ENCODE measurements at regions not wholly inside any gene's neighbourhood (a gene's known extent, or its start where the extent isn't known, plus 50 kb on each side); places are given as distances from the start of the nearest gene placed in this dataset.

DNA sequence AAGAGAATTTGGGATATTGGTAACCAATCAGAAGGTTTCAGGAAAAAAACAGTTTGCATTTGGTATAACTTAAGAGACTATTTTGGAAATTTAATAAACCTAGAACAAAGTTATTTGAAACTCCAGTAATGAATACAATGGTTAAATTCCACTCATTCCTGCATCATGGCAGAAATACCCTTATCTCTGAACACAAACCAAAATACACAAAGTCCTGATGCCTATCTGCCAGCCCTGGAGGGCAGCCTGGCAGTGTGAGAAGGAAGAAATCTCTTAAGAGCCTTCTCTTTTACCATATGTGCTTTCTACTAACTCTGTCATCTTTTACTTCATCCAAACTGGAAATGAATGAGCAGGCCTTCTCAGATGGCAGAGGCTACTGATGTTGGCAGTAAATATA, 147.1 kb upstream of the LYZL1 start:
- no peak overlapping the region for H3K4me2 ChIP-seq (ENCODE audit: control insufficient read depth, insufficient read depth)
- H2AFZ ChIP-seq (ENCODE audit: control insufficient read depth, low read depth, low read length) = no peak overlapping the region
- in situ Hi-C loops (cut with MboI) (no loop called here), intact Hi-C loops (cut with micrococcal nuclease; ENCODE audit: unreplicated experiment) (no loop called here)
- no peak for ATAC-seq
- no peak for TF ChIP-seq POU2F2 (IDR thresholded peaks at IDR 0.05; ENCODE audit: borderline replicate concordance, low read depth, low read length)
- no peak for TF ChIP-seq NR2C1 (IDR thresholded peaks at IDR 0.05)
- TF ChIP-seq, protein P1, sequence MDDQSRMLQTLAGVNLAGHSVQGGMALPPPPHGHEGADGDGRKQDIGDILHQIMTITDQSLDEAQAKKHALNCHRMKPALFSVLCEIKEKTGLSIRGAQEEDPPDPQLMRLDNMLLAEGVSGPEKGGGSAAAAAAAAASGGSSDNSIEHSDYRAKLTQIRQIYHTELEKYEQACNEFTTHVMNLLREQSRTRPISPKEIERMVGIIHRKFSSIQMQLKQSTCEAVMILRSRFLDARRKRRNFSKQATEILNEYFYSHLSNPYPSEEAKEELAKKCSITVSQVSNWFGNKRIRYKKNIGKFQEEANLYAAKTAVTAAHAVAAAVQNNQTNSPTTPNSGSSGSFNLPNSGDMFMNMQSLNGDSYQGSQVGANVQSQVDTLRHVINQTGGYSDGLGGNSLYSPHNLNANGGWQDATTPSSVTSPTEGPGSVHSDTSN (IDR thresholded peaks at IDR 0.05; ENCODE audit: insufficient replicate concordance, low read depth, low read length) = no peak
- TF ChIP-seq RELA (IDR thresholded peaks at IDR 0.05; ENCODE audit: borderline replicate concordance, partially characterized antibody) = no peak
- TF ChIP-seq ASH2L (IDR thresholded peaks at IDR 0.05; ENCODE audit: borderline replicate concordance, low read depth) = no peak
- no peak for TF ChIP-seq CBX3 (IDR thresholded peaks at IDR 0.05; ENCODE audit: borderline replicate concordance, low read depth)
- TF ChIP-seq TBL1XR1 (IDR thresholded peaks at IDR 0.05; ENCODE audit: low read depth, low read length) = no peak
- TF ChIP-seq SUZ12 (IDR thresholded peaks at IDR 0.05; ENCODE audit: unreplicated experiment) = no peak
- TF ChIP-seq IKZF2 (IDR thresholded peaks at IDR 0.05) = no peak
- TF ChIP-seq, protein P2, sequence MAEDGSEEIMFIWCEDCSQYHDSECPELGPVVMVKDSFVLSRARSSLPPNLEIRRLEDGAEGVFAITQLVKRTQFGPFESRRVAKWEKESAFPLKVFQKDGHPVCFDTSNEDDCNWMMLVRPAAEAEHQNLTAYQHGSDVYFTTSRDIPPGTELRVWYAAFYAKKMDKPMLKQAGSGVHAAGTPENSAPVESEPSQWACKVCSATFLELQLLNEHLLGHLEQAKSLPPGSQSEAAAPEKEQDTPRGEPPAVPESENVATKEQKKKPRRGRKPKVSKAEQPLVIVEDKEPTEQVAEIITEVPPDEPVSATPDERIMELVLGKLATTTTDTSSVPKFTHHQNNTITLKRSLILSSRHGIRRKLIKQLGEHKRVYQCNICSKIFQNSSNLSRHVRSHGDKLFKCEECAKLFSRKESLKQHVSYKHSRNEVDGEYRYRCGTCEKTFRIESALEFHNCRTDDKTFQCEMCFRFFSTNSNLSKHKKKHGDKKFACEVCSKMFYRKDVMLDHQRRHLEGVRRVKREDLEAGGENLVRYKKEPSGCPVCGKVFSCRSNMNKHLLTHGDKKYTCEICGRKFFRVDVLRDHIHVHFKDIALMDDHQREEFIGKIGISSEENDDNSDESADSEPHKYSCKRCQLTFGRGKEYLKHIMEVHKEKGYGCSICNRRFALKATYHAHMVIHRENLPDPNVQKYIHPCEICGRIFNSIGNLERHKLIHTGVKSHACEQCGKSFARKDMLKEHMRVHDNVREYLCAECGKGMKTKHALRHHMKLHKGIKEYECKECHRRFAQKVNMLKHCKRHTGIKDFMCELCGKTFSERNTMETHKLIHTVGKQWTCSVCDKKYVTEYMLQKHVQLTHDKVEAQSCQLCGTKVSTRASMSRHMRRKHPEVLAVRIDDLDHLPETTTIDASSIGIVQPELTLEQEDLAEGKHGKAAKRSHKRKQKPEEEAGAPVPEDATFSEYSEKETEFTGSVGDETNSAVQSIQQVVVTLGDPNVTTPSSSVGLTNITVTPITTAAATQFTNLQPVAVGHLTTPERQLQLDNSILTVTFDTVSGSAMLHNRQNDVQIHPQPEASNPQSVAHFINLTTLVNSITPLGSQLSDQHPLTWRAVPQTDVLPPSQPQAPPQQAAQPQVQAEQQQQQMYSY (CRISPR knock-in tag; IDR thresholded peaks at IDR 0.05) = no peak
- TF ChIP-seq DPF2 (IDR thresholded peaks at IDR 0.05) = no peak
- TF ChIP-seq RBBP5 (conservative IDR thresholded peaks at IDR 0.05) = no peak
- no peak for TF ChIP-seq NFYA (IDR thresholded peaks at IDR 0.05; ENCODE audit: borderline replicate concordance, low read depth, low read length)
- TF ChIP-seq, protein P3, sequence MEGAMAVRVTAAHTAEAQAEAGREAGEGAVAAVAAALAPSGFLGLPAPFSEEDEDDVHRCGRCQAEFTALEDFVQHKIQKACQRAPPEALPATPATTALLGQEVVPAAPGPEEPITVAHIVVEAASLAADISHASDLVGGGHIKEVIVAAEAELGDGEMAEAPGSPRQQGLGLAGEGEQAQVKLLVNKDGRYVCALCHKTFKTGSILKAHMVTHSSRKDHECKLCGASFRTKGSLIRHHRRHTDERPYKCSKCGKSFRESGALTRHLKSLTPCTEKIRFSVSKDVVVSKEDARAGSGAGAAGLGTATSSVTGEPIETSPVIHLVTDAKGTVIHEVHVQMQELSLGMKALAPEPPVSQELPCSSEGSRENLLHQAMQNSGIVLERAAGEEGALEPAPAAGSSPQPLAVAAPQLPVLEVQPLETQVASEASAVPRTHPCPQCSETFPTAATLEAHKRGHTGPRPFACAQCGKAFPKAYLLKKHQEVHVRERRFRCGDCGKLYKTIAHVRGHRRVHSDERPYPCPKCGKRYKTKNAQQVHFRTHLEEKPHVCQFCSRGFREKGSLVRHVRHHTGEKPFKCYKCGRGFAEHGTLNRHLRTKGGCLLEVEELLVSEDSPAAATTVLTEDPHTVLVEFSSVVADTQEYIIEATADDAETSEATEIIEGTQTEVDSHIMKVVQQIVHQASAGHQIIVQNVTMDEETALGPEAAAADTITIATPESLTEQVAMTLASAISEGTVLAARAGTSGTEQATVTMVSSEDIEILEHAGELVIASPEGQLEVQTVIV (IDR thresholded peaks at IDR 0.05; ENCODE audit: borderline replicate concordance, partially characterized antibody) = no peak
- TF ChIP-seq, protein P4, sequence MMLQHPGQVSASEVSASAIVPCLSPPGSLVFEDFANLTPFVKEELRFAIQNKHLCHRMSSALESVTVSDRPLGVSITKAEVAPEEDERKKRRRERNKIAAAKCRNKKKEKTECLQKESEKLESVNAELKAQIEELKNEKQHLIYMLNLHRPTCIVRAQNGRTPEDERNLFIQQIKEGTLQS (IDR thresholded peaks at IDR 0.05; ENCODE audit: borderline replicate concordance, extremely low read depth, low read depth, low read length) = no peak
- TF ChIP-seq RAD21 (IDR thresholded peaks at IDR 0.05; ENCODE audit: insufficient read depth, low read depth, low read length) = no peak
- H4K20me1 ChIP-seq (ENCODE audit: control insufficient read depth, insufficient read depth) = no peaks in the 10 kb centered on the region
- FAIRE-seq = no peak
- no peaks in the 10 kb centered on the region for H3K36me3 ChIP-seq (ENCODE audit: control insufficient read depth in 2 of 2, insufficient read depth in 2 of 2, low read length in 1 of 2)
- H3K4me3 ChIP-seq = no peak overlapping the region
- no peak overlapping the region for H3K27ac ChIP-seq (ENCODE audit: control insufficient read depth, insufficient read depth)
- BruUV-seq (replicated peaks) = no TSS peak
- no peaks in the 10 kb centered on the region for H3K9me3 ChIP-seq (replicated peaks; ENCODE audit: control insufficient read depth, insufficient read depth, low read length)
- H3K27me3 ChIP-seq (replicated peaks in 1 of 2; ENCODE audit: control insufficient read depth in 2 of 2, insufficient read depth in 2 of 2, low read length in 1 of 2) = no peaks in the 10 kb centered on the region; a peak in 1 of 4 replicates
- no peaks in the 10 kb centered on the region for H3K79me2 ChIP-seq (ENCODE audit: control insufficient read depth, insufficient read depth, low read length)
- POLR2A ChIA-PET = no interaction called here
- CTCF ChIA-PET = no interaction called here
- no peak for DNase-seq (ENCODE audit: low read depth, low spot score)
- RAD21 ChIA-PET (ENCODE audit: unreplicated experiment) = no interaction called here
- SMC1A ChIA-PET (ENCODE audit: uncharacterized antibody, unreplicated experiment) = no interaction called here
- no peak overlapping the region for H3K9ac ChIP-seq (ENCODE audit: control insufficient read depth, insufficient read depth, low read length)
- no peaks in the 10 kb centered on the region for H3K4me1 ChIP-seq (ENCODE audit: control insufficient read depth, insufficient read depth, low read length)

All from GM12878 (cell line).